Left hindlimb (tissue), 1 donor: ENCODE measurements at regions not wholly inside any gene's neighbourhood (a gene's known extent, or its start where the extent isn't known, plus 50 kb on each side); places are given as distances from the start of the nearest gene placed in this dataset.
A peak's percentile ranks its signal among the peaks of the same experiment; 100 is the strongest.
"Not testable (repeated sequence)": the region's sequence is repeated elsewhere in the genome, so short reads cannot be mapped to it uniquely, and the experiment has no call there.

Experiments used
- DNase-seq: peaks from one replicate; pipeline ENCODE4 v3.0.0-alpha.2; 2018

DNA sequence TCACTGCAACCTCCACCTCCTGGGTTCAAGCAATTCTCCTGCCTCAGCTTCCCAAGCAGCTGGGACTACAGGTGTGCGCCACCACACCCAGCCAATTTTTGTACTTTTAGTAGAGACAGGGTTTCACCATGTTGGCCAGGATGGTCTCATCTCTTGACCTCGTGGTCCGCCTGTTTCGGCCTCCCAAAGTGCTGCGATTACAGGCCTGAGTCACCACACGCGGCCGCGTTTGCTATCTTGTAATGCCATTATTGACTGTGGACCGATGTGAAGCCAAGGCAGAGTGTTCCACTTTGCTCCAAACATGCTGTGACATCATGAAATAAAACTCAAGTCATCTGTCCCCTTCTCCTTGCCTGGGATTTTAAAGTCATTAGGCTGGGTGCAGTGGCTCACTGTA, 72.1 kb upstream of the CHD2 start:
- not testable (repeated sequence) for DNase-seq

DNA sequence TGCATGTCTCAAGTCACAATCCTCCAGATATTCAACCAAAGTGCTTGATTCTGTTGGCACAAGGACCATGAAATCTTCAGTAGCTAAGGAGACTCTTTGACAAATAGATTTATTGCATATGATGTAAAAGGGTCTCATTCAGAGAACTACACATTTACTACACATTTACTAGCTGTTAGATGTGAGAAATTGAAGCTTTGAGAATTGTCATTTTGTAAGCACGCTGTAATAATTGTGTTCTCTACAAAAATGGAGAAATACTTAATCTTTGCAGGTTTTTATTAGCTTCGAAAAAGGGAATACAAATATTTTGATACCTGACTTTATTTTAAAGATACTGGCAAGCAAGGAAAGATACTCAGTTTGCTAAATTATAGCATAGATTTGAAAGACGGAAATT, 70.2 kb upstream of the CHD2 start:
- no peak for DNase-seq

DNA sequence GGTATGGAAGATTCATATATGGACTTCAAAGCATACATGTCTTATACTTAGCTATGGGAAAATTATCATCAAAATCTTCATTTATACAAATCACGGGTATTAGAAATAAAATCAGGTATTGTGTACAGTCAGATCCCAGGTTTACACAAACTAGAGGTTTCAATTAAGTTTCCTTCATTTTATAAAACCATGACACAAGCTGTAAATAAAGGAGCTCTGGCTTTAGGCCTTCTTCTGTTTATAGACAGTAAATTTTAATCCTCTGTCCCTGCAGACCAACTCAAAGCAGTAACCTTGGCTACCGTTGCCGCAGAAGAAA, 68.8 kb upstream of the CHD2 start:
- no peak for DNase-seq

- peak; percentile 95 for DNase-seq
These were observed 68.3 kb upstream of the CHD2 start for GRCh38 chr15:92831655-92832328.

GRCh38 chr15:92833106-92833433, 67.1 kb upstream of the CHD2 start:
- DNase-seq, result no peak

- DNase-seq, result no peak
These were observed 66.4 kb upstream of the CHD2 start for GRCh38 chr15:92833493-92834271.

DNA sequence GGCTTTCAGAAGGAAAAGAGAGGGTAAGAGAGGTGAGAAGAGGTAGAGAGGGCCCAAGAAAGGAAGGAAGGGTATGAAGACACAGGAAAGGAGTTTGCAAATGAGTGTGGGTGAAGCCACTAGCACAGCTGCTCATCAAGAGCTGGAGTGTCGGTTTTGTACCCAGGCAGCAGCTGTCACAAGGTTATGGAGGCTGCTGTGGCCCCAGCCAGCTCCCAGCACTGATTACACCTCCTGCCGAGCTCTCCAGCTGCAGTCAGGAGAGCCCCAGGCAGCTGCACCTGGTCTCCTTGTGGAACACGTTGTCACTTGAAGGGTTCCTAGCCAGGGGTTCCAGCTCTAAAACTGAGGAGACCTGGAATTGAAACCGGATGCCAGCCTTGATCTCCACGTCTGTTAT, 60.4 kb upstream of the CHD2 start:
- DNase-seq, result no peak

DNA sequence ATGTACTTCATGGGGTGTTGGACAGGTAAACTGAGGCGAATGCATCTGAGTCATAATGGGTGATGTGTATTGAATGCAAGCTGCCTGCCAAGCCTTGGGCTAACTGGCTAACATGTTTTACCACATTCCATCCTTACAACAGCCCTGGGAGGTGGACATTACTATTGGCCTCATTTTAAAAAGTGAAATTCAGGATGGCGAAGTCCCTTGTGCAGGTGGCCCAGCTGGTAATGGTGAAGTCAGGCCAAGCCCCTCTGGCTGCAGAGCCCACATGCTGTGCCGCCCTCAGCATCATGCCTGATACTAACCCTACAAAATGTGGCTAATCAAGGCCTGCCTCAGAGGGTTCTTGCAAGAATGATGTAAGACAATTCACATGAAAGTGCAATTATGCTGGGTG, 60.0 kb upstream of the CHD2 start:
- no peak for DNase-seq

GRCh38 chr15:92843326-92843725, 56.8 kb upstream of the CHD2 start:
- DNase-seq, result no peak

GRCh38 chr15:92843814-92844213, 56.3 kb upstream of the CHD2 start:
- DNase-seq, result no peak

- DNase-seq, result no peak
These were observed 55.0 kb upstream of the CHD2 start for GRCh38 chr15:92845126-92845508.

DNA sequence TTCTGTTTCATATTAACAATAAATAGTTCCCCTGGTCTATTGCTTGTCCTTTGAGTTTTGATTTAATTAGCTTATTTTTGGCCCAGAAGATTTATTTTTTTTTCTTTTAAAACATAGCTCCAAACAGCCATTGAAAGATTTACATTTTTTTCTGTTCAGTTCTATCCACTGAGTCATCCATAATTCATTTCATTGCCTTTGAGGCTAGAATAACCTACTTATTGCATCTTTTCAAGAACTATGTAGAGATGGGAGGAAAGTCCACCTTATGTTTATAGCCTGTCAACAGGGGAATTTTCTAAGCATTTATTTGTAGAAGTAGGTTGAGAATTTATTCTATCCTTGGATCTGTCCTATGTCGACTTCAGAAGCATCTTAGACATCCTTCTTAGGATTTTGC, 53.4 kb upstream of the CHD2 start:
- DNase-seq, result no peak

DNA sequence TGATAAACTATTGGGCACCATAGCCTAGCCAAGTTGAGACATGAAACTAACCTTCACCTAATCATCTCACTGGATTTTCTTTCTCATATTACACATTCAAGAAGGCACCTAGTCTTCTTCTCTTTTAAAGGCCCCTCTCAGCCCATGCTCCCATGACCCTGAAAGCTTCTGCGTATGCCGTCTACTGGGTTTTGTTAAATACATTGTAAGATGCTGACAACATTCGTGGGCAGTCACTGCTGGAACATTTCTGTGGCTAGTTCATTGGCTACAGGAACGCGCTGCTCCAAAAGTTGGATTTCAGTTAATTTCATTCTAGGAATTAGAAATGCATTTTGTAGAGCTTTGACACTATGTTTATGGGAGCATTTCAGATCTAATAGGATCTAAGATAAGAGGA, 52.3 kb upstream of the CHD2 start:
- no peak for DNase-seq

GRCh38 chr15:92848464-92848851, 51.7 kb upstream of the CHD2 start:
- no peak for DNase-seq

GRCh38 chr15:92848852-92849598, 51.1 kb upstream of the CHD2 start:
- DNase-seq, result no peak

DNA sequence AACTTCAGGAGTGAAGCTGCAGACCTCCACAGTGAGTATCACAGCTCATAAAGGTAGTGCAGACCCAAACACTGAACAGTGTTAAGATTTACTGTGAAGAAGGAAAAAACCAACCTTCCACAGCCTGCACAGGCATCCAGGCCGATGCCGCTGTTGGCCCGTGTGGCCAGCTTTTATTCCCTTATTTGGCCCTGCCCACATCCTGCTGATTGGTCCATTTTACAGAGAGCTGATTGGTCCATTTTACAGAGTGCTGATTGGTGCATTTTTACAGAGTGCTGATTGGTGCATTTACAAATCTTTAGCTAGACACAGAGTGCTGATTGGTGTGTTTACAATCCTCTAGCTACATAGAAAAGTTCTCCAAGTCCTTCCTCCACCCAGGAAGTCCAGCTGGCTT, 49.9 kb upstream of the CHD2 start:
- not testable (repeated sequence) for DNase-seq
